GM12872 (cell line): ENCODE measurements at regions not wholly inside any gene's neighbourhood (a gene's known extent, or its start where the extent isn't known, plus 50 kb on each side); places are given as distances from the start of the nearest gene placed in this dataset.

ENCODE experiments used
- CTCF ChIP-seq: IDR thresholded peaks from 3 replicates; pipeline ENCODE4 v1.5.1; 2011; ENCODE audit warnings: low read depth, mild to moderate bottlenecking, low read length, moderate library complexity; ENCODE audit not compliant: insufficient read depth

GRCh38 chr1:214715126-214715525, 112.1 kb downstream of the CENPF start:
- no peak for TF ChIP-seq CTCF

GRCh38 chr1:214717351-214717750, 114.4 kb downstream of the CENPF start:
- TF ChIP-seq CTCF: no peak

- no peak for TF ChIP-seq CTCF
Observed at GRCh38 chr1:214718724-214719123, 115.7 kb downstream of the CENPF start.

- TF ChIP-seq CTCF: no peak
Observed at GRCh38 chr1:214719207-214719606, 116.2 kb downstream of the CENPF start.

- TF ChIP-seq CTCF: no peak
Observed at GRCh38 chr1:214720561-214720960, 117.6 kb downstream of the CENPF start.

- TF ChIP-seq CTCF: no peak
Observed at GRCh38 chr1:214727274-214727673, 124.3 kb downstream of the CENPF start.

GRCh38 chr1:214739621-214740238, 136.7 kb downstream of the CENPF start:
- TF ChIP-seq CTCF: no peak
